Fibroblast of skin of right biceps (primary cell): ENCODE measurements at regions not wholly inside any gene's neighbourhood (a gene's known extent, or its start where the extent isn't known, plus 50 kb on each side); places are given as distances from the start of the nearest gene placed in this dataset.

Source experiments
- DNase-seq: peaks from one replicate; pipeline ENCODE4 v3.0.0-alpha.2; 2013

GRCh38 chr4:4735136-4735750 lies 124.2 kb upstream of the MSX1 start:
- DNase-seq: no peak

DNA sequence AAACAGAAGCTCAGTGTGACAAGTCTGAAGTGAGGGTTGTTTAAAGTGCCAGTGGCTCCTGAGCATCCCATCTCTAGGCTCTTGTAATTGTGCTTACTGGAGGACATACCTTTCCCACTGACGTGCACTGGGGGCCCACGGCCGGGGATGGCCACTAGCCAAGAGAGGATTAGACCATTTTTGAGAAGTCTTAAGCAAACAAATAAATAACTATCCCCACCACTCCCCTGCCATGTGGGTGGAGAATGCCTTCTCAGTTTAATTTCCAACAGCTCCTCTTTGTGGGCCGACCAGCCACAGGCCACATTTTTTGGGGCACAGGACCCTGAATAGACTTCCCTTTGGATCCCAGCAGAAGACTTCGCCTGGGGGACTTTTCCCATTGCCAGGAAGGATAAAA lies 125.0 kb upstream of the MSX1 start:
- no peak for DNase-seq

DNA sequence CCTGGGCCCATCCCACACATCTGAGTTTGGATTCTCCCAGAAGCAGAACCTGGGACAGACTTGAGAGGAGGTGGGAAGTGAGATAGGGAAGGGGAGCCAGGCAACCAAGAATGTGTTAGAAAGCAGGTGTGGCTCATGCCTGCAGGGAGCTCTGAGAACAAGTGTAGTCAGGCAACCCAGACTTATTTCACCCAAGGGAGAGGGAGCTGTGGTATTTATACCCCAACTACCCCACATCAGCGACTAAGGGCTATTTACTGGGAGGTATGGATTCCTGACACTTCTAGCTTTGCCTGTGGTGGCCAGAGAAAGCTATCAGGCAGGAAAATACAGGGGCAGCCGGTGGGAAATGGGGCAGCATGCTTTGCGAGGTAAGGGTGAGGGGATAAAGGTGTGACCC lies 125.8 kb upstream of the MSX1 start:
- DNase-seq: no peak

GRCh38 chr4:4730249-4730648 lies 129.2 kb upstream of the MSX1 start:
- no peak for DNase-seq

GRCh38 chr4:4729206-4729605 lies 130.3 kb upstream of the MSX1 start:
- DNase-seq: no peak

DNA sequence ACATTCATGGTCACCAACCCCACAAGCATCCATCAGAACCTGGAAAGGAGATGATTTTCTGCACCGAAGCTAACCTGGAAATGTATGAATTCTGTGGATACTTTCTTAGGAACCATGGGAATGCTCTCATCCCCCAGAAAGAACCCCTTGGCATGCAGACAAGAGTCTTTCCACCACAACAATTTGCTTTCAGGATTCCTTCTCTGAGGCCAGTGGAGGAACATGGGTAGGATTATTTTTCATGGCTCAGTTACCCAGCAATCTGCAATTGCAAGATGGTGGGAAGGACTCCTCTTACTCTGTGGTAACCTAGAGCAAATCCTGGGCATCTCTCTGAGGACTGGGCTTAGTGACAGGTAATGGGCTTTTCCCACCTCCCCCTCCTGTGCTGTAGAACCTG lies 131.9 kb upstream of the MSX1 start:
- DNase-seq: no peak

DNA sequence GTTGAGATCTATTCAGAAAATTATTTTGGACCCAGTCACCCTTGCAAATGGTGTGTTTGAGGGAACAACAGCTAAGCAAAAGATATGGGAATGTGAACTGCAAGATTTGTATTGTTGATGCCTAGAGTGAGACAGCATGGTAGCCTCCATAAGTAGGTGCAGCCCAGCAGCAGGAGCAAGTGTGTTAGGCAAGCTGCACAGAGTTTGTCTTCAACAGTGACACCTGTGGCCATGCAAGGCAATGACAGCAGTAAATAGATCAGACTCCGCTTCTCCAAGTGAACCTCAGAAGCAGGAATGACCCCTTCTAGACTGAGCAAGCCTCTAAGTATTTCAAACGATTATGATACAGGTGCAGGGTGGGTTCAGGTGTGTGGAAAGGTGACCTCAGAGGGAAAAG lies 133.4 kb upstream of the MSX1 start:
- no peak for DNase-seq

- no peak for DNase-seq
These were observed 135.1 kb upstream of the MSX1 start for GRCh38 chr4:4724321-4724720.

DNA sequence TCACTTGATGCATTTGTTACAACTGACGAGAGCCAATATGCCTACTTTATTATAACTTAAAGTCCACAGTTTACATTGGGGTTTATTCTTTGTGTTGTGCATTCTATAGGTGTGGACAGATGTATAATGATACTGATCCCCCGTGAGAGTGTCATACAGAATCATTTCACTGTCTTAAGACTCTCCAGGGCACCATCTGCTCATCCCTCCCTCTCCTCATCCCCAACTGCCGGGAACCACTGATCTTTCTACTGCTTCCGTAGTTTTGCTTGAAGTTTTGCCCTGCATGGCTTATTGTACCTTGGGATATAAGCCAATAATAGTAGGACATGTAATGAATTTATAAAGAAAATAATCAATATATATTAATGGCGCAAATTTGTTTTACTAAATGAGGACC lies 137.8 kb upstream of the MSX1 start:
- no peak for DNase-seq

DNA sequence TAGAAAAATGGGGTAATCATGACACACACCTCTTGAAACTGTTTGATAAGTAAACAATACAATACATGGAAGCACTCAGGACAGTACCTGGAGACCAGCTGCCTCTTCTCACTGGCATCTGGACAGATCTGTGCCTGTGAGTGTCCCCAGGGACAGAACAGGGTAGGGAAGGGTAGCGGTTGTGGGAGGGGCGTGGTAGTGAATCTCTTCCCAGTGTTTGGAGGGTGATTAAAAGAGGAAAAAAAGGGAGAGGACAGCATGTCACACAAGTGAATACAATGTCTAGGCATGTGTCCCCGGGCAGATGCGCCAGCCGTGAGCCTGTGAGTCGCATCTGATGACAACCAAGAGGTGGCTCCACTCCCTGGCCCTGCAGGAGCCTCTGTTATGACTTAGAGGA lies 138.8 kb upstream of the MSX1 start:
- DNase-seq: no peak

GRCh38 chr4:4719436-4719835 lies 140.0 kb upstream of the MSX1 start:
- peak; percentile 40 for DNase-seq

DNA sequence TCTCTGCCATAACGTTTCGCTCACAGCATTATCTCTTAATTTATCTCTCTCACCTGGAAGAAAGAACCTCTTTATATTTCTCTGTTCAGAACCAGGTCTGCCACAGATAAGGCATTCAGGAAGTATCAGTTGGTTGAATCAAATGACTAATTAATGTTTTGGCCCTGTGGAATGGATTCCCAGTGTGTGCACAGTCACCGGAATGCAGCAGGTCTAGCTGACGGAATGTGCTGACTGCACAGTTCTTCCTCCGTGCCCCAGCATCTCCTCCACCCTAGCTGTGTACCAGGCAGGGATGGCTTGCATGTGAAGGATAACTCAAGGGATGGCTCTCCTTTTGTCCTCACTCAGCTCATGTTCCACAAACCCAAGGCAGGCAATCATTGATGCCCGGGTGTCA lies 141.8 kb upstream of the MSX1 start:
- peak; percentile 28 for DNase-seq

GRCh38 chr4:4714331-4714730 lies 145.1 kb upstream of the MSX1 start:
- peak; percentile 58 for DNase-seq

GRCh38 chr4:4712800-4713528 lies 146.5 kb upstream of the MSX1 start:
- no peak for DNase-seq

GRCh38 chr4:4711902-4712301 lies 147.6 kb upstream of the MSX1 start:
- no peak for DNase-seq

GRCh38 chr4:4709736-4710135 lies 149.7 kb upstream of the MSX1 start:
- DNase-seq: no peak

DNA sequence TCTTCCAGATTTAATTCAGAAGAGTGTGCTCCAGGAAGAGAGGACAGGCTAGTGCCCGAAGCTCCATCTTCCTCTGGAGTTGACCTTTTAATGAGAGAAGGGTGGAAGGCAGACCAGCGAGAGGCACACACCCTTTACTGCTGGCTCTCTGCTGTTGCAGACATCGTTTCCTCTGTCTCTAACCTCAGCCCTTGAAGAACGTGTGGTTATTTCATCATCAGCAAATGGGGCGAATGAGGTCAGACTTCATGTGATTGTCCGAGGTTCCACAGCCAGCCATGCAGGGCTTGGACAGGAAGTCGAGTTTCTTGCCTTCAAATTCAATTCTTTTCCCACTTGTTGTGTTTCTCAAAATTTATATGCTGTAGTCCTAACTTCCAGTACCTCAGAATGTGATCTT lies 155.2 kb upstream of the MSX1 start:
- DNase-seq: no peak

DNA sequence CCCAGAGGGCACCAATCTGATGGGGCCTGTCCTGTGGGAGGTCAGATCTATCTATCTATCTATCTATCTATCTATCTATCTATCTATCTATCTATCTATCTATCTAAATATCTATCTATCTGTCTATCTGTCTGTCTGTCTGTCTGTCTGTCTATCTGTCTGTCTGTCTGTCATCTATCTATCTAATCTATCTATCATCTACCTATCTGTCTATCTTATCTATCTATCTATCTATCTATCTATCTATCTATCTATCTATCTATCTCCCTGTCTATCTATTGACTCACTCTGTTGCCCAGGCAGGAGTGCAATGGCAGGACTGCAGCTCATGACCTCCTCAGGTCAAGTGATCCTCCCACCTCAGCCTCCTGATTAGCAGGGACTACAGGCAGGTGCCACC lies 155.7 kb upstream of the STX18 start:
- DNase-seq: no peak

- DNase-seq: no peak
These were observed 154.7 kb upstream of the STX18 start for GRCh38 chr4:4696530-4696929.

DNA sequence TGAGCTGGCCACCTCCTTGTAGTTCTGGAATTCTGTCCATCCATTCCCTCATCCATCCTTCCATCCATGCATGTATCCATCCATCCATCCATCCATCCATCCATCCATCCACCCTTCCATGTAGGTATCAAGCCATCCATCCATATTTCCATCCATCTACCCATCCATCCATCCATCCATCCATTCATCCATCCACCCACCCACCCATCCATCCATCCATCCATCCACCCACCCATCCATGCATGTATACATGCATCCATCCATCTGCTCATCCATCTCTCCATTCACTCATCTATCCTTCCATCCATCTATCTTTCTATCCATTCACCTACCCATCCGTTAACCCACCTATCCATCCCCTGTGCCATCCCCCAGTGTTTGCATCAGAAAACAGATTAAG lies 153.6 kb upstream of the STX18 start:
- DNase-seq: no peak

GRCh38 chr4:4694827-4695226 lies 153.0 kb upstream of the STX18 start:
- no peak for DNase-seq

GRCh38 chr4:4694296-4694772 lies 152.5 kb upstream of the STX18 start:
- peak; percentile 51 for DNase-seq

- no peak for DNase-seq
These were observed 152.0 kb upstream of the STX18 start for GRCh38 chr4:4693755-4694295.

- no peak for DNase-seq
These were observed 151.4 kb upstream of the STX18 start for GRCh38 chr4:4693258-4693657.

- DNase-seq: no peak
These were observed 149.0 kb upstream of the STX18 start for GRCh38 chr4:4690854-4691253.
